ENCODE measurements at regions not wholly inside any gene's neighbourhood (a gene's known extent, or its start where the extent isn't known, plus 50 kb on each side); places are given as distances from the start of the nearest gene placed in this dataset.

DNA sequence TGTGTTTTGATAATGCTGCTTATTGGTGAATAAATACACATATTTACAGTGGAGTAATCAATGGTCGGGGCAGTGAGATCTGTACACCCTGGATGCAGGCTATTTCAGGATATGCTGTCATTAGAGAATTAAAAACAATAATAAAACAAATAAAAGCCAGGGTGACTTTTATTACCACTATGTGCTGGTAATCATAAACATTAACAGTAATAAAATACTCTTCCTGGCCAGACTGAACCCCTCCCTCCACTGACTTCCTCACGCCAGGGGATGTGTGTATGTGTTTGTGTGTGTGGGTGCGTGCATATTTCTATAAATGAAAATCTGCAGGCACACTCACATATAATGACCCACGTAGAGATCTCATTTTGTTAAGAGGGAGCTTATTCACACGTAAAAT, 98.0 kb upstream of the MAP9 start:
- no peak overlapping the region for H3K27ac ChIP-seq (ENCODE audit: control insufficient read depth, insufficient read depth, low read length)
- dilution Hi-C loops (cut with MboI; ENCODE audit: extremely low pct_ligation_motif_present, low sequenced_read_pairs) = no loop called here

GRCh38 chr4:155473420-155474095, 96.8 kb upstream of the MAP9 start:
- no peaks in the 10 kb centered on the region for H4K20me1 ChIP-seq (ENCODE audit: control insufficient read depth, extremely low read depth, insufficient read depth, low read length)
- H3K4me3 ChIP-seq (ENCODE audit: control insufficient read depth in 2 of 3, extremely low read depth in 1 of 3, insufficient read depth in 2 of 3, low read depth in 1 of 3, low read length in 3 of 3) = no peak overlapping the region
- no peak overlapping the region for H2AFZ ChIP-seq (ENCODE audit: control insufficient read depth, low read length)
- H3K9ac ChIP-seq (ENCODE audit: control insufficient read depth, extremely low read depth, insufficient read depth, low read length) = no peak overlapping the region
- no peak overlapping the region for H3K4me2 ChIP-seq (ENCODE audit: control insufficient read depth, extremely low read depth, insufficient read depth, low read depth, low read length)
- FAIRE-seq (no peak), DNase-seq (ENCODE audit: low read depth, low spot score) (no peak)
- H3K36me3 ChIP-seq (ENCODE audit: control insufficient read depth in 2 of 2, extremely low read depth in 1 of 2, insufficient read depth in 2 of 2, low read length in 2 of 2) = no peaks in the 10 kb centered on the region
- no peaks in the 10 kb centered on the region for H3K27me3 ChIP-seq (ENCODE audit: control insufficient read depth, extremely low read depth, insufficient read depth, low read length)
- H3K79me2 ChIP-seq (ENCODE audit: control insufficient read depth, insufficient read depth, low read length) = no peaks in the 10 kb centered on the region
- no peaks in the 10 kb centered on the region for H3K4me1 ChIP-seq (ENCODE audit: control insufficient read depth, extremely low read depth, insufficient read depth, low read length)
- no peak overlapping the region for H3K27ac ChIP-seq (ENCODE audit: control insufficient read depth, insufficient read depth, low read length)
- dilution Hi-C loops (cut with MboI; ENCODE audit: extremely low pct_ligation_motif_present, low sequenced_read_pairs) = no loop called here
- H3K9me3 ChIP-seq (ENCODE audit: control insufficient read depth, low read depth, low read length) = no peaks in the 10 kb centered on the region
- H3K9me1 ChIP-seq (ENCODE audit: control insufficient read depth, extremely low read depth, insufficient read depth, low read length) = no peaks in the 10 kb centered on the region
- no peak for TF ChIP-seq EZH2 (IDR thresholded peaks at IDR 0.05; ENCODE audit: low read length)
- TF ChIP-seq, protein P1, sequence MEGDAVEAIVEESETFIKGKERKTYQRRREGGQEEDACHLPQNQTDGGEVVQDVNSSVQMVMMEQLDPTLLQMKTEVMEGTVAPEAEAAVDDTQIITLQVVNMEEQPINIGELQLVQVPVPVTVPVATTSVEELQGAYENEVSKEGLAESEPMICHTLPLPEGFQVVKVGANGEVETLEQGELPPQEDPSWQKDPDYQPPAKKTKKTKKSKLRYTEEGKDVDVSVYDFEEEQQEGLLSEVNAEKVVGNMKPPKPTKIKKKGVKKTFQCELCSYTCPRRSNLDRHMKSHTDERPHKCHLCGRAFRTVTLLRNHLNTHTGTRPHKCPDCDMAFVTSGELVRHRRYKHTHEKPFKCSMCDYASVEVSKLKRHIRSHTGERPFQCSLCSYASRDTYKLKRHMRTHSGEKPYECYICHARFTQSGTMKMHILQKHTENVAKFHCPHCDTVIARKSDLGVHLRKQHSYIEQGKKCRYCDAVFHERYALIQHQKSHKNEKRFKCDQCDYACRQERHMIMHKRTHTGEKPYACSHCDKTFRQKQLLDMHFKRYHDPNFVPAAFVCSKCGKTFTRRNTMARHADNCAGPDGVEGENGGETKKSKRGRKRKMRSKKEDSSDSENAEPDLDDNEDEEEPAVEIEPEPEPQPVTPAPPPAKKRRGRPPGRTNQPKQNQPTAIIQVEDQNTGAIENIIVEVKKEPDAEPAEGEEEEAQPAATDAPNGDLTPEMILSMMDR (optimal IDR thresholded peaks at IDR 0.05 in 1 of 3, IDR thresholded peaks at IDR 0.05 in 1 of 3, conservative IDR thresholded peaks at IDR 0.05 in 1 of 3; ENCODE audit: extremely low read depth in 1 of 3, insufficient read depth in 2 of 3, low read length in 3 of 3) = no peak

More for the DNA sequence above, 98.0 kb upstream of the MAP9 start:
- no peaks in the 10 kb centered on the region for H3K79me2 ChIP-seq (ENCODE audit: control insufficient read depth, insufficient read depth, low read length)
- no peak overlapping the region for H3K4me2 ChIP-seq (ENCODE audit: control insufficient read depth, extremely low read depth, insufficient read depth, low read depth, low read length)
- H2AFZ ChIP-seq (ENCODE audit: control insufficient read depth, low read length) = no peak overlapping the region
- no peaks in the 10 kb centered on the region for H3K9me3 ChIP-seq (ENCODE audit: control insufficient read depth, low read depth, low read length)
- no peaks in the 10 kb centered on the region for H3K9me1 ChIP-seq (ENCODE audit: control insufficient read depth, extremely low read depth, insufficient read depth, low read length)
- FAIRE-seq (no peak), DNase-seq (ENCODE audit: low read depth, low spot score) (no peak)
- TF ChIP-seq EZH2 (IDR thresholded peaks at IDR 0.05; ENCODE audit: low read length) = no peak
- TF ChIP-seq, protein P1 (optimal IDR thresholded peaks at IDR 0.05 in 1 of 3, IDR thresholded peaks at IDR 0.05 in 1 of 3, conservative IDR thresholded peaks at IDR 0.05 in 1 of 3; ENCODE audit: extremely low read depth in 1 of 3, insufficient read depth in 2 of 3, low read length in 3 of 3) = no peak
- H3K4me1 ChIP-seq (ENCODE audit: control insufficient read depth, extremely low read depth, insufficient read depth, low read length) = no peaks in the 10 kb centered on the region
- no peak overlapping the region for H3K4me3 ChIP-seq (ENCODE audit: control insufficient read depth in 2 of 3, extremely low read depth in 1 of 3, insufficient read depth in 2 of 3, low read depth in 1 of 3, low read length in 3 of 3)
- H3K27me3 ChIP-seq (ENCODE audit: control insufficient read depth, extremely low read depth, insufficient read depth, low read length) = no peaks in the 10 kb centered on the region
- no peaks in the 10 kb centered on the region for H4K20me1 ChIP-seq (ENCODE audit: control insufficient read depth, extremely low read depth, insufficient read depth, low read length)
- H3K9ac ChIP-seq (ENCODE audit: control insufficient read depth, extremely low read depth, insufficient read depth, low read length) = no peak overlapping the region
- no peaks in the 10 kb centered on the region for H3K36me3 ChIP-seq (ENCODE audit: control insufficient read depth in 2 of 2, extremely low read depth in 1 of 2, insufficient read depth in 2 of 2, low read length in 2 of 2)
